NCI-H128 (cell line): ENCODE measurements at regions not wholly inside any gene's neighbourhood (a gene's known extent, or its start where the extent isn't known, plus 50 kb on each side); places are given as distances from the start of the nearest gene placed in this dataset.

Source experiments
- DNase-seq: peaks from one replicate; lab custom pipeline; 2025; ENCODE audit not compliant: unreplicated experiment; lab: John Stamatoyannopoulos, UW

DNA sequence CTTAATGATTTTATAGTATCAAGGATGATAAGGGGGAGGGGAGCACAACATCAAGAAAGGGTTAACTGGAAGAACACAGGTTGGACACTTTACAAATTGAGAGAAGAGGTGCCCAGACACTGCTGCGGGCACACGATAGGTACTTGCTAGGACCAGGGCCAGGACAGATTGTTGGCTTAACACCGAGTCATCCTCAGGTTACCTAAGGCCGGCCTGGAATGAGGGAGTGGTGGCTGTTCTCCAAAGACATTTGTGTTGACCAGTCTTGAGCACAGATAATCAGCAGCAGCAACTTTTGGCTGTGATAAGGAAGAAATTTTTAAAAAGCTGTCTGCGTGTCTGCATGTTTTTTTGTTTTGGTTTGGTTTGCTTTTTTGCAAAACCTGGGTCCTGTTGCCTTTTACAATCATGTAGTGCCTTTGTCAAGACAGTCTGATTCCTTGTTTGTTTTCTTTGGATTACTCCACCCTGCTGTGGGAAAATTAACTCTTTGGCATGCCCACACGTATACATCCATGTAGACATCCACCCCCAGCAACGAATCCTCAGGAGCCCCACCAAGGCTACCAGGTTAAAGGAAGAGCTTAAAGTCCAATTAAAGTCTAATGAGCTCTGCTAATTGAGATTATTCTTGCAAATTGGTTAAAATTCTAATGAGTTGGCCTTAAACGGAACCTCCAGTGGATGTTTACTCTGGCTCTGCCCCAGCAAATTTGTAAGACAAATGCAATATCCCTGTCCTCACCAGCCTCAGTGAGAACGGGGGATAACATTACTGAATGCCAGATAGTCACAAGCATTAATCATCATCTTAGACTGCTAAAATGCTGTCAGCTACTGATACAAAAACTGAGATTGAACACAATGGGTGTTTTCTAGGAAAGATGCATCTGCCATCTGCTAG lies 382.3 kb downstream of the ACTL7B start:
- no peak for DNase-seq

- no peak for DNase-seq
Measured at GRCh38 chr9:108469654-108470053, 386.1 kb downstream of the ACTL7B start.

GRCh38 chr9:108468364-108468763 lies 387.4 kb downstream of the ACTL7B start:
- no peak for DNase-seq

DNA sequence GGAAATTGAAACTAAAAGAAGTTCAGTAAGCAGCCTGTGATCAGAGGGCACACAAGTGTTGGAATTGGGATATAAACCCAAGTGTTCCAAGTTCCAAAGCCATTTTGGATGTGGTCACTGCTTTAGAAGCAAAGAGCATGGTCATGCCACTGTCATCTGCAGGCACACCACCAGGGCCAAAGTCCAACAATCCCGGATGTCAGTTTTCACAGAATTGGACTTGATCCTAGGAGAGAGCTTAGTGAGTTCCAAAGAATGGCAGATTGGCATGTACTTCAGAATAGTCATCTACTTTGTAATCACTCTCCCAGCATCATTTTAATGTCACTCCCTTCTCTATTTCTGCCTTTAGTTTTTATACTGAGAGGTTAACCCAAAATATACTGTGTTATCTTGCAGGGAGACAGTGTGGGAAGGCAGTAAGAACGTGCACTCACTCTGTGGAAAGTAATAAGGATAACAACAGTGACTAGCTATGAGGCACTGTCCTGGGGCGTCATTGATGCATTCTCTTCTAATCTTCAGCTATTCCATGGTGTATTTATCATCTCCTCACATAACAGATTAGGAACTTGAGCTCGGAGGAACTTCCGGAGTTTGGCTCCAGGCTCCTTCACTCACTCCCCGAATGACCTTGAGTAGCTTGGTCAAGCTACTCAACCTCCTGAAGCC lies 388.0 kb downstream of the ACTL7B start:
- DNase-seq: no peak

- DNase-seq: no peak
Measured at GRCh38 chr9:108467161-108467560, 388.6 kb downstream of the ACTL7B start.

- no peak for DNase-seq
Measured at GRCh38 chr9:108466304-108466703, 389.5 kb downstream of the ACTL7B start.

GRCh38 chr9:108463932-108464606 lies 391.7 kb downstream of the ACTL7B start:
- no peak for DNase-seq

- no peak for DNase-seq
Measured at GRCh38 chr9:108456903-108457302, 398.9 kb downstream of the ACTL7B start.

GRCh38 chr9:108445431-108446071 lies 410.2 kb downstream of the ACTL7B start:
- DNase-seq: no peak

DNA sequence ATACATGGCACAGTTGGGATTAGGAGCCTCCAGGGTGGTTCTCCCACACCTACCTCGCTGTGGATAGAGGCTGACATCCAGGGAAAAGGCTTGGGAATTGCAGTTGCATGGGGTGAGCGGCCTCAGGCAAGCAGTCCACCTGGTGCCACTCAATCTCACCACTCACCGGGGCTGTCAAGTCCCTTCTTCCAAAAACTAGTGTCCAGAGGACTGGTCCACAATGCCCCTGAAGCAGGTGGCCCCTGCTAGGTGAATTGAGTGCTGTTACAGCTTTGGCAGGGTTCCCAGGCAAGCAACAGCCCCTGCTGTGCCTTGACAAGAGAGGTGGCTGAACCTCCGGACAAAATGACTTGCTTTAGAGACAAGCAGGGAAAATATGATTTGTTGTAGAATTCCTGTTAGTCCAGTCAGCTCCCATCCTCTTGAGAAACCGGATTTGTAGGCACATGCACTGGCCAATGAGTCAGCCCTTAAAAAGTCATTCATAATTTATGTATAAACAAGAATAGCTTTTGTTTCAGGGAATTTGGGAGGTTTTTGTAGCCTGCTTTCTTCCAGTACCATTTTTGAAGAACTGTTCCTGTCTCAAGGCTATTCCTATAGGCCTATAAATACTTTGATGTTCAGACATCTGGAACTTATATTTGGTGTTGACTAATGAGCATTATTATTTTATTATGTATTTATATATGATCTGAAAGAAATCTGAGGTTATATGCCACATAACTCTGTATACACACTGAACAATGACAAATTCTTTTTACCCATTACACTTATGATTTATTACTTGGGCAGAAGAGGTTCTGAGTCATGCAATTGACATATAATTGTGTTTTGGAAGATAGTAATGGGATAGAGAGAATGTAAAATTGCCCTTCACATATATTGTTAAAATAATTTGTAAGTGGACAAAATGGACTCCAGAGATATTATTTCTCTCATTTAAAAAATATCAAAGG lies 411.1 kb downstream of the ACTL7B start:
- DNase-seq: peak; percentile 48

DNA sequence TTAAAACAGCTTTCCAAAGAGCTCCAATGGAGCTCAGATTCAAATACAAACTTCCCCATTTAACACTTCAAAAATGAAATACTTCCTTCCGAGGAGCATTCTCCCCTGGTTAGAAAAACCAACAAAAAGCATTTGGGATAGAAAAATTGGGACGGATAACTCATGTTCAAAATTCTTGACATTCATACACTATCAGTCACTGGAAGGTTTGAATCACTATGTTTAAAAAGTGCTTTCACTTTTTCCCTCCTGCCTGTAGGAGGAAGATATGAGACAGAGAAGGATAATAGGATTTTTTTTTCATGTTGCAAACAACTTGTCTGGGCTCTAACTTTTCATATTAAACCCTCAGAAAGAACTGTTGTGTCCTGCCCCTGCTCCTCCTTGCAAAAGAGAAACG lies 412.0 kb downstream of the ACTL7B start:
- no peak for DNase-seq

DNA sequence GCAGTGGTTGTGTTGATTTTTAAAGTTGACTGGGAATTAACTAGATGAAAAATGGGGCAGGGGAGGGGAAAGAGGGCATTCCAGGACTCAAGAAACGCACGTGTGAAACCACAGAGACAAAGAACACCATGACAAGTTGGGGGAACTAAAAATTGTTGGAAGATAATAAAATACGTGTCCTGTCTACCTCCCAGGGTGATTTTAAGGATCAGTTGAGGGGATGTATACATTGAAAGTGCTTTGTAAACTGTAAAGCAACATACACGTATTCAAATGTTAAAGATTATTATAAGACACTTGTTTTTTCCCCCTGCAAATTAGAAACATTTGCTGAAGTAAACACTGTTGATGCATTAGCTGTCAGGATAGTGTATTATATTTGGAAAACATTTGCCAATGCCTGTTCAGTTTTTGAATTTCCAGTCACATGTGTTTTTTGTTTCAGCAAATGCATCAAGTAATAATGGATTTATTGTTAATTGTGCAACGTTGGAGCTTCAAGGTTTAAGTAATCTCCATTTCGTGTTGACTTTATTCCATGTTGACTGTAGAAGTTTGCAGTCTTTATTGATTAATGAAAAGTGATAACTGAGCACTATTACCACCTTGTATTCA lies 412.7 kb downstream of the ACTL7B start:
- no peak for DNase-seq

DNA sequence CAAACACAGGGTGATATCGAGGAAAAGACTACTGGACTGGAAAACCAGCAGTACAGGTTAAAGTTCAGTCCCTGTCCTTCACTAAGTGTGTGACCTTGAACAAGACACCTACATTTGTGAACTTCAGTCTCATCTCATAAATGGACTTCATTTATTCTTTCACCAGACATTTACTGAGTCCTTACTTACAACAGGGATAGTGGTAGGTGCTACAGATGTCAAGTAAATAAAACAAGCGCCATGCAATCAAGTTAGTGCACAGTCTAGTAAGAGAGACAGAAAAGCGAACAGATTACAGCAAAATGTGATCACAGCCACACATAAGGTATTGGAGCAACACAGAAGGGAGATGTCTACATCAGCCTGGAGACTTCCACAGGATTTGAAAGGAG lies 413.2 kb downstream of the ACTL7B start:
- no peak for DNase-seq

DNA sequence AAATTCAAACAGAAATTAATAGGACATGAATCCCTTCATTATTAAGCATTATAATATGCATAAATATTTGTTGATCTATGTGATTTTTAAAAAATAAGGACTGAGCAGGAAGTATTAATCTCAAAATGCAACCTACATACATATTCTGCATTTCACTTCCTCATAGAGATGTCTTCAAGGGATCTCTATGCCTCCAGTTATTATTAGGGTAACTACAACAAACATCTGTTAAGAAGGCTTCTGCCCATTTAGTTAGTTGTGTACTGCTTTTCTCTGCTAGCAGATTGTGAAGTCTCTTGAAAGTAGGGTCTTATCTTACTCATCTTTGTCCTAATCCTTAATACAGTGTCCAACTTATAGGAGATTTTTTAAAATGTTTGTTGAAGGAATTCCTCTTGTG lies 414.1 kb downstream of the ACTL7B start:
- DNase-seq: no peak

DNA sequence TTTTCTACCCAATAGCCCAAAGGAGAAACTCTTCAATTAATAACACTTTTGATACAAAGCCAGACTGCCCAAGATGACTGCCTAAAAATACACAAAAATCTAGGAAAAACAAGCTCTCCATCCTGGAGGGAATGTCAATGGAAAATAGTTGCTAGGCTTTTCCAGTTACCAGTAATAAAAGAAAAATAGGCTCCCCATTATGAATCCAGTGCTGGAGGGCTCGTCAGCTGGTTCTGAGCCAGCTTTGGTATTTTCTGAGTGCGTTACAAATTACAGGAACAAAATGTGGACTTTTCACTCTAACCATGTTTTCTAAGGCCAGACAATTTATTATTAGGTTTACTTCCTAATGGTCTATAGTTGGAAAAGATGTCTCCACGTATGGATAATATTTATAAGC lies 414.5 kb downstream of the ACTL7B start:
- no peak for DNase-seq

DNA sequence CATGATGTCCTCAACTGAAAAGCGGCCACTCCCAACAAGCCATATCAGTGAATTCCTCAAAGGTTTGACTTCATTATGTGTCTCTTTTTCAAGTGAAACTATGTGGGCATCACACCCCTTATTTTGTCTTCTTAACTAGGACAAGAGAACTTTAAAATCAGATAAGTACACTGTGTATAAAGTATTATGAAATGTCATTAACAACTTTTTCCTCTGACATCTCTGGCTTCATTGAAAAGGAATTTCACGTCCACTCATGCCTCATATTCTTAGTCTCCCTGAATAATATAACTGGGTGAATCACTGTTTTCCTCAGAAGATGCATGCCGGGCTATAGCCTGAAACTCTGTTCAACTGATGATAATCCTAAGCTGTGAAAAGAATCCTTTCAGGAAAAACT lies 415.8 kb downstream of the ACTL7B start:
- DNase-seq: no peak

DNA sequence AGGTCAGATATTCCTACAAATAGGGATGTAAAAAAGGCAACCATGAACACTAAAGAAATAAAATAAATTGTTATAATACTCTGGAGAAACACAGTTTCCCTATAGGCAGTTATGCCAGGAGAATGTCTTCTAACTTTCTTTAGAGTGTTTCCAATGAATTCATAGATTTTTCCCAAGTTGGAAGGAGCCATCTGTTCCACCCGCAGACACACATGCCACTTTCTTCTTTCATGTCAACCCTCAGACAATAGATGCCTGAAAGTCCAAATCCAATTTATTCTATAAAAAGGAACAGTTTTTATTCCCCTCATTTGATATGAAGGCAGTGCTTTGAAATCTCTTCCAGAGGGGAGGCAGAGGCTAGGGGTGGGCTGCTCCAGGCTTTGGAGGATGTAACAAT lies 418.1 kb downstream of the ACTL7B start:
- no peak for DNase-seq

DNA sequence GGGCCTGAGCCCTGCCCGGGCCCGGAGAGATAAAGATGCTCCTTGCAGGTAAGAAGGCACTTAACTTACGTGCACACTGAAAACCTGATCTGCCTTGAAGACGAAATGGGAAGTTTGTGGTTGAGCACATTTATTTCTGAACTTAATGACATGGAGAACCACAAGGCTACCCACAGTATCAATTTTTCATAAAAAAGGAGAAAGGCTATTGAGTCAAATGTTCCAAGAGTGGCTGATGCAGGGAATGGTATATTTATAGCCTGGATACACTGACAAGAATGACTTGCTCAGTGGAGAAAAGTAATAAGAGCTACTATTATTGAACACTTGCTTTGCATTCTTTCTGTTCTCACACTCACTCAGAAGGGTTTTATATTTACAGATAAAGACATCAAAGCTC lies 419.3 kb downstream of the ACTL7B start:
- DNase-seq: no peak

GRCh38 chr9:108434502-108434901 lies 421.3 kb downstream of the ACTL7B start:
- no peak for DNase-seq

DNA sequence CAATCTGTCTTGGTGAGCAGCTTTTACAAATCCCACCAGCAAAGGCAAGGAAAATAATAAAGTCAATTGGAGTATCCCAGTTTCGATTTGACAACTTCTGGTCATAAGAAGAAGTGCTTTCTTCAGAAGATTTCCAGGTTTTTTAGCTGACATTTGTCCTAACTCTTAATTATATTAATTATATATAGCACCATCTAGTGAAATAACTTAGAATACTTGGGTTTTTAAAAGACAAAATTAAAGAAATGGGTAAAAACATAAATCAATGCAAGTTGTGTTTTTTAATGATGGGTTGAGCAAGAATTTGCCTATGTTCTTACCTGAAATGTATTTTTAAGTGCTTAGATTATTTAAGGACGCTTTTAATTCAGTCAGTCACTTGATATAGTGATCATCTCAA lies 421.8 kb downstream of the ACTL7B start:
- DNase-seq: no peak
